SK-N-SH (cell line): ENCODE measurements at regions not wholly inside any gene's neighbourhood (a gene's known extent, or its start where the extent isn't known, plus 50 kb on each side); places are given as distances from the start of the nearest gene placed in this dataset.

Source experiments
- CTCF ChIA-PET: fragments of 300-600, 350-600 bp; formaldehyde crosslinking; extraction: SDS; loops from one replicate; lab custom pipeline; 2021; lab: Yijun Ruan, JAX
- POLR2A ChIA-PET: fragments of 350-600 bp; sonication (Branson Sonifier 250); formaldehyde crosslinking; extraction: SDS; loops from one replicate; lab custom pipeline; 2020; ENCODE audit warnings: antibody characterized with exemption, inconsistent platforms; lab: Yijun Ruan, JAX
- DNase-seq: peaks from one replicate; pipeline ENCODE4 v3.0.0; 2012
- H2AFZ ChIP-seq: fragments of 200-600 bp; sonication (generic); 2 replicates; pipeline ENCODE4 v1.8.1; 2016; ENCODE audit warnings: antibody characterized with exemption, mild to moderate bottlenecking, low read depth
- H3F3A ChIP-seq: fragments of 200-600 bp; sonication (generic); replicated peaks from 2 replicates; pipeline ENCODE3; 2016; ENCODE audit warnings: antibody characterized with exemption, mild to moderate bottlenecking; ENCODE audit not compliant: insufficient read depth
- H3K27ac ChIP-seq, 2 experiments: fragments of 200-500 bp in 1 of 2; fragments of 200-600 bp in 1 of 2; sonication (Bioruptor generic) in 1 of 2; sonication (generic), shearing (Covaris generic) in 1 of 2; 2 replicates each; pipeline versions ENCODE4 v1.5.1 to v1.6.1; 2014 to 2016; ENCODE audit warnings: low read depth in 2 of 2, inconsistent platforms in 1 of 2, low read length in 1 of 2, mild to moderate bottlenecking in 1 of 2, mixed read lengths in 1 of 2
- H3K27me3 ChIP-seq: fragments of 200-600 bp; sonication (generic), shearing (Covaris generic); 2 replicates; pipeline ENCODE4 v1.6.1; 2016; ENCODE audit warnings: mixed run types; ENCODE audit not compliant: insufficient read depth
- H3K36me3 ChIP-seq, 2 experiments: fragments of 200-500 bp in 1 of 2; fragments of 200-600 bp in 1 of 2; sonication (Bioruptor generic) in 1 of 2; sonication (generic) in 1 of 2; replicated peaks in 1 of 2; 2 replicates each; pipeline versions ENCODE3 to v1.5.1; 2014 to 2016; ENCODE audit warnings: low read length in 1 of 2, mild to moderate bottlenecking in 1 of 2; ENCODE audit not compliant: insufficient read depth in 2 of 2, control insufficient read depth in 1 of 2
- H3K4me1 ChIP-seq, 2 experiments: fragments of 200-500 bp in 1 of 2; fragments of 200-600 bp in 1 of 2; sonication (Bioruptor generic) in 1 of 2; sonication (generic), shearing (Covaris generic) in 1 of 2; 2 replicates each; pipeline versions ENCODE4 v1.5.1 to v1.6.1; 2014 to 2016; ENCODE audit warnings: low read depth in 1 of 2, low read length in 1 of 2, mixed run types in 1 of 2; ENCODE audit not compliant: insufficient read depth in 2 of 2, control insufficient read depth in 1 of 2
- H3K4me2 ChIP-seq: fragments of 200-600 bp; sonication (generic), shearing (Covaris generic); 2 replicates; pipeline ENCODE4 v1.6.1; 2017; ENCODE audit warnings: mixed run types
- H3K4me3 ChIP-seq, 2 experiments: fragments of 200-500 bp in 1 of 2; fragments of 200-600 bp in 1 of 2; sonication (Bioruptor generic) in 1 of 2; sonication (generic), shearing (Covaris generic) in 1 of 2; 2 replicates each; pipeline versions ENCODE4 v1.5.1 to v1.8.1; 2014 to 2016; ENCODE audit warnings: low read depth in 2 of 2, inconsistent platforms in 1 of 2, low read length in 1 of 2, mild to moderate bottlenecking in 1 of 2, mixed read lengths in 1 of 2, moderate library complexity in 1 of 2
- H3K79me2 ChIP-seq: fragments of 200-600 bp; sonication (generic); 2 replicates; pipeline ENCODE4 v1.8.1; 2017; ENCODE audit warnings: mild to moderate bottlenecking; ENCODE audit not compliant: insufficient read depth
- H3K9ac ChIP-seq: fragments of 200-600 bp; sonication (generic); 2 replicates; pipeline ENCODE4 v1.6.1; 2017; ENCODE audit warnings: mixed run types
- H3K9me2 ChIP-seq: fragments of 200-600 bp; sonication (generic); 2 replicates; pipeline ENCODE4 v1.6.1; 2017; ENCODE audit warnings: mixed run types
- H3K9me3 ChIP-seq: fragments of 200-600 bp; sonication (generic); 2 replicates; pipeline ENCODE4 v1.6.1; 2017; ENCODE audit warnings: mixed run types, mild to moderate bottlenecking, moderate library complexity
- H4K20me1 ChIP-seq: fragments of 200-600 bp; sonication (generic); 2 replicates; pipeline ENCODE4 v1.6.1; 2017; ENCODE audit warnings: mild to moderate bottlenecking, mixed run types; ENCODE audit not compliant: insufficient read depth
- CTCF ChIP-seq: fragments of 200-600 bp; sonication (generic); IDR thresholded peaks from 2 replicates; pipeline ENCODE4 v1.6.1; 2017; ENCODE audit warnings: antibody characterized with exemption, mild to moderate bottlenecking, moderate library complexity
- ELF1 ChIP-seq: IDR thresholded peaks from 2 replicates; pipeline ENCODE4 v1.4.0; 2012
- EP300 ChIP-seq, 2 experiments: IDR thresholded peaks; 2 replicates each; pipeline versions ENCODE4 v1.4.0 to v1.6.1; 2012; ENCODE audit warnings: borderline replicate concordance in 1 of 2, low read depth in 1 of 2, low read length in 1 of 2
- EZH2phosphoT487 ChIP-seq: fragments of 200-600 bp; sonication (generic); IDR thresholded peaks from 2 replicates; pipeline ENCODE4 v1.6.1; 2017; ENCODE audit warnings: low read depth, mixed run types, mild to moderate bottlenecking, antibody characterized with exemption, moderate library complexity, borderline replicate concordance
- FOXJ3 ChIP-seq: sonication (generic); formaldehyde crosslinking; IDR thresholded peaks from 2 replicates; pipeline ENCODE4 v1.5.1; 2020; ENCODE audit warnings: mild to moderate bottlenecking, missing genetic modification reagents
- FOXM1 ChIP-seq: IDR thresholded peaks from 2 replicates; pipeline ENCODE4 v1.4.0; 2012; ENCODE audit warnings: low read depth, mild to moderate bottlenecking
- MAX ChIP-seq: IDR thresholded peaks from 2 replicates; pipeline ENCODE4 v1.4.0; 2012; ENCODE audit warnings: low read depth
- RAD21 ChIP-seq: IDR thresholded peaks from 2 replicates; pipeline ENCODE4 v1.6.1; 2012; ENCODE audit warnings: mild to moderate bottlenecking, low read length
- REST ChIP-seq: IDR thresholded peaks from 2 replicates; pipeline ENCODE4 v1.6.1; 2012; ENCODE audit warnings: mild to moderate bottlenecking, low read depth, low read length, moderate library complexity
- SMC3 ChIP-seq: IDR thresholded peaks from 2 replicates; pipeline ENCODE4 v1.6.1; 2012; ENCODE audit warnings: low read depth, low read length, improper control_type of control experiment
- TEAD4 ChIP-seq: IDR thresholded peaks from 2 replicates; pipeline ENCODE4 v1.4.0; 2012; ENCODE audit warnings: mild to moderate bottlenecking, borderline replicate concordance; ENCODE audit not compliant: insufficient read depth
- USF1 ChIP-seq: IDR thresholded peaks from 2 replicates; pipeline ENCODE4 v1.4.0; 2012; ENCODE audit warnings: low read depth, borderline replicate concordance
- WGBS: methylation state at CpG from one replicate; pipeline ENCODE4 v1.1.6; 2017; ENCODE audit warnings: low lambda C conversion rate; 5-methylcytosine and 5-hydroxymethylcytosine counted together

GRCh38 chr17:34081269-34081668 lies 173.8 kb upstream of the CCL2 start:
- no peak overlapping the region for H3K27ac ChIP-seq
- CTCF ChIA-PET: interaction anchor here (0.6 to 3.0 kb wide), 11 partner anchors 10 to 302 kb away, joined by 3 to 12 read pairs (median 3); no protein-coding TSS in a partner anchor
- H3K4me2 ChIP-seq: no peak overlapping the region
- no peak overlapping the region for H3K4me3 ChIP-seq
- H2AFZ ChIP-seq: no peak overlapping the region
- no peaks in the 10 kb centered on the region for H3K9me3 ChIP-seq
- peaks cover 0 to 7% of the 10 kb centered on the region in 2 experiments; a peak in 1 of 4 replicates for H3K4me1 ChIP-seq
- no peaks in the 10 kb centered on the region for H3K9me2 ChIP-seq
- no peak for TF ChIP-seq TEAD4
- no peak for TF ChIP-seq EP300 (IDR thresholded peaks at IDR 0.05; ENCODE audit: borderline replicate concordance in 1 of 2, low read depth in 1 of 2, low read length in 1 of 2)
- no peak for TF ChIP-seq ELF1
- TF ChIP-seq FOXJ3: no peak
- TF ChIP-seq SMC3: peak; percentile 7; the same call in 1 of the 2 replicates
- no peak for TF ChIP-seq REST
- no peak for TF ChIP-seq EZH2phosphoT487
- TF ChIP-seq RAD21: peak; percentile 20; the same call in 1 of the 2 replicates
- TF ChIP-seq MAX: no peak
- TF ChIP-seq CTCF: peak; percentile 26
- no peak for TF ChIP-seq USF1
- TF ChIP-seq FOXM1: no peak
- POLR2A ChIA-PET: no interaction called here
- no peaks in the 10 kb centered on the region for H3F3A ChIP-seq
- DNase-seq: no peak
- H3K79me2 ChIP-seq: no peaks in the 10 kb centered on the region
- H3K36me3 ChIP-seq: no peaks in the 10 kb centered on the region
- H4K20me1 ChIP-seq: no peaks in the 10 kb centered on the region
- no peak overlapping the region for H3K9ac ChIP-seq
- 57% methylated on average over 3 of the region's 3 CpGs for WGBS
- no peaks in the 10 kb centered on the region for H3K27me3 ChIP-seq
